NCI-H146 treated with DMSO at 0.1 percent for 48 hours (cell line): ENCODE measurements at regions not wholly inside any gene's neighbourhood (a gene's known extent, or its start where the extent isn't known, plus 50 kb on each side); places are given as distances from the start of the nearest gene placed in this dataset.
"Not testable (repeated sequence)": the region's sequence is repeated elsewhere in the genome, so short reads cannot be mapped to it uniquely, and the experiment has no call there.

Experiments used
- DNase-seq: peaks from one replicate; lab custom pipeline; 2025; ENCODE audit not compliant: unreplicated experiment; lab: John Stamatoyannopoulos, UW

GRCh38 chr4:138860357-138860756 lies 155.2 kb upstream of the NOCT start:
- DNase-seq: not testable (repeated sequence)

- no peak for DNase-seq
These were observed 156.3 kb upstream of the NOCT start for GRCh38 chr4:138859254-138859653.

GRCh38 chr4:138858419-138858818 lies 157.2 kb upstream of the NOCT start:
- DNase-seq: no peak

- no peak for DNase-seq
These were observed 158.2 kb upstream of the NOCT start for GRCh38 chr4:138857416-138857815.

- DNase-seq: no peak
These were observed 162.9 kb upstream of the NOCT start for GRCh38 chr4:138852681-138853080.

GRCh38 chr4:138851391-138852335 lies 163.9 kb upstream of the NOCT start:
- peak; percentile 83 for DNase-seq

GRCh38 chr4:138845664-138846063 lies 169.9 kb upstream of the NOCT start:
- DNase-seq: no peak

- no peak for DNase-seq
These were observed 170.5 kb upstream of the NOCT start for GRCh38 chr4:138845054-138845453.

- no peak for DNase-seq
These were observed 172.0 kb upstream of the NOCT start for GRCh38 chr4:138843616-138844015.

GRCh38 chr4:138841343-138841742 lies 174.2 kb upstream of the NOCT start:
- DNase-seq: peak; percentile 11

- no peak for DNase-seq
These were observed 177.3 kb upstream of the NOCT start for GRCh38 chr4:138838251-138838650.

- peak; percentile 53 for DNase-seq
These were observed 179.6 kb upstream of the NOCT start for GRCh38 chr4:138835832-138836533.

GRCh38 chr4:138833974-138834373 lies 181.6 kb upstream of the NOCT start:
- DNase-seq: no peak

- no peak for DNase-seq
These were observed 183.0 kb upstream of the NOCT start for GRCh38 chr4:138832563-138832962.

GRCh38 chr4:138831948-138832347 lies 183.6 kb upstream of the NOCT start:
- DNase-seq: no peak

- no peak for DNase-seq
These were observed 186.7 kb upstream of the NOCT start for GRCh38 chr4:138828926-138829325.

GRCh38 chr4:138826754-138827153 lies 188.8 kb upstream of the NOCT start:
- DNase-seq: no peak

GRCh38 chr4:138826322-138826721 lies 189.3 kb upstream of the NOCT start:
- no peak for DNase-seq

GRCh38 chr4:138821331-138821730 lies 194.2 kb upstream of the NOCT start:
- DNase-seq: no peak

- no peak for DNase-seq
These were observed 198.7 kb upstream of the NOCT start for GRCh38 chr4:138816875-138817274.

GRCh38 chr4:138815811-138816210 lies 199.8 kb upstream of the NOCT start:
- no peak for DNase-seq

- DNase-seq: no peak
These were observed 209.8 kb upstream of the NOCT start for GRCh38 chr4:138805736-138806135.
